G401.6 (cell line): ENCODE measurements at regions not wholly inside any gene's neighbourhood (a gene's known extent, or its start where the extent isn't known, plus 50 kb on each side); places are given as distances from the start of the nearest gene placed in this dataset.
"Not testable (repeated sequence)": the region's sequence is repeated elsewhere in the genome, so short reads cannot be mapped to it uniquely, and the experiment has no call there.

Experiments used
- FAIRE-seq: peaks from 2 replicates; lab custom pipeline; 2012; peaks lifted over from hg19 to GRCh38; lab: Jason Lieb, UNC

DNA sequence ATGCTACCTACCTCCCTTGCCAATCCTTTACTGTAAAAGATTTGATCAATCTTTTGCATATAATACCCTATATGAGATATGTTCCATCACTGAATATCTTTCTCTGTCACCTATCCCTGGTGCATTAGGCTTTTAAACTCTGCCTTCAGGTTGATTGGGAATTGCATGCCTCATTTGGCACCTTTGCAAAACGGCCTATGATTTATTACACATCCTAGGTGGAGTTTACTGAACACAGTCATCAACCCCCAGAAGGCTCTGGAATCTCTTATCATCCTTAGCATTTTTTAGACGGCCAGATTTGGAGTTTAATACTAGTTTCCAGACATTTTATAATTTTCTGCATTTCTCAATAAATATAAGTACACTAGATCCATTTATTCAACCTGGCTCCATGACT lies 448.4 kb upstream of the SLC10A2 start:
- FAIRE-seq, result no peak

DNA sequence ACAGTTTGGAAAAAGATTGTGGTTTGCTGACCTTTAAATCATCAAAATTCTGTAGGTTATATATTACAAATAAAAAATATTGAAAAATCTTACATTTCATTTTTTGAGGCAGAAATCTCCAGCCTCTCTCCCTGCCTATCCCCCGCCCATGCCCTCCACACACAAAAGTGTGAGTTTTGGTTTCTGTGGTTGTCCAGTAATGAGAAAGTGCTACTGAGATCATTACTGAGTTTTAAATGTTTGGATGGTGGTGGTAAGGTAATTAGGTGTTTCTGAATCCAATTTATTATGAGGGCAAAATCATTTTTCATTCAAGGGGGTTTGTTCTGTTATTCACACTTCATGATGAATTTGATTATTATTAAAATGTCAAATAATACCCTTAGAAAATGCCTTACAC lies 448.0 kb upstream of the SLC10A2 start:
- no peak for FAIRE-seq

GRCh38 chr13:103510007-103510535 lies 443.9 kb upstream of the SLC10A2 start:
- no peak for FAIRE-seq

DNA sequence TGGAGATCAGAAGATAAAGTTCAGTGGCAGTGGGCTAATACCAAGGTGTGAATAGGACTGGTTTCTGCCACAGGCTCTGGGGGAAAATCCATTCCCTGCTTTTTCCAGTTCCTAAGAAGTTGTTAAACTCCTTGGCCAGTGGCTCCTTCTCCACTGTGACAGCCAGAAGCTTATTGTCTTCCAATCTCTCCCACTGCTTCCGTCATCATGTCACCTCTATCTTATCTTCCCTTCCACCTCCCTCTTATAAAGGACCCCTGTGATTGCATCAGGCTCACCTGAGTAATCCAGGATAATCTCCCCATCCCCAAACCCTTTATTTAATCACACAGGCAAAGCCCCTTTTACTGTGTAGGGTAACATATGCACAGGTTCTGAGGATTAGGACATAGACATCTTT lies 431.2 kb upstream of the SLC10A2 start:
- FAIRE-seq, result no peak

DNA sequence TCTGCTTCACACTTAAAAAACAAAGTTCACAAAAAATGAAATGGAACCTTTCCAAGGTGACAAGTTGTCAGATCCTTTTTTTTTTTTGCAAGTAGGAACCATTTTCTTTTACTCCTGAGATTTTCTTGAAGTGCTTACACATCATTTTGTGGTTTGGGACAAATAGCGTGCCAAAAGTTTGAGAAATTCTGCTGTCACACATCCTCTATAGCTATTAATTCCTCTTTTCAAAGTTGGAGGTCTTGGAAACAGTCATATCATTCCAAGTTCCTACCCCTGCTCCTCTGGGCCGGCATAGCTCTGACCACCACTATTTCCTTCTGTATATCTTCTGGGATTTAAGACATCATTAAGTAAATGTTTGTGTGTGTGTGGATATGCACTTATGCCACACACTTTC lies 421.6 kb upstream of the SLC10A2 start:
- FAIRE-seq, result no peak

- no peak for FAIRE-seq
Measured at GRCh38 chr13:103473081-103473480, 406.9 kb upstream of the SLC10A2 start.

GRCh38 chr13:103471896-103472295 lies 405.7 kb upstream of the SLC10A2 start:
- FAIRE-seq, result no peak

- no peak for FAIRE-seq
Measured at GRCh38 chr13:103469771-103470170, 403.6 kb upstream of the SLC10A2 start.

- no peak for FAIRE-seq
Measured at GRCh38 chr13:103466761-103467160, 400.5 kb upstream of the SLC10A2 start.

DNA sequence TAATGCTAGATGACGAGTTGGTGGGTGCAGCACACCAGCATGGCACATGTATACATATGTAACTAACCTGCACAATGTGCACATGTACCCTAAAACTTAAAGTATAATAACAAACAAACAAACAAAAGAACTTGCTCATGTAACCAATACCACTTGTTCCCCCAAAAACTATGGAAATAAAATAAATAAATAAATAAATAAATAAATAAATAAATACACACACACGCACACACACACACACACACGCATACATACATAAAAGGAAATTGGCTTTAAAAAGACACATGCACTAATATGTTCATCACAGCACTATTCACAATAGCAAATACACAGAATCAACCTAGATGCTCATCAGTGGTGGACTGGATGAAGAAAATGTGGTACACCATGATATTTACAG lies 394.0 kb upstream of the SLC10A2 start:
- not testable (repeated sequence) for FAIRE-seq

DNA sequence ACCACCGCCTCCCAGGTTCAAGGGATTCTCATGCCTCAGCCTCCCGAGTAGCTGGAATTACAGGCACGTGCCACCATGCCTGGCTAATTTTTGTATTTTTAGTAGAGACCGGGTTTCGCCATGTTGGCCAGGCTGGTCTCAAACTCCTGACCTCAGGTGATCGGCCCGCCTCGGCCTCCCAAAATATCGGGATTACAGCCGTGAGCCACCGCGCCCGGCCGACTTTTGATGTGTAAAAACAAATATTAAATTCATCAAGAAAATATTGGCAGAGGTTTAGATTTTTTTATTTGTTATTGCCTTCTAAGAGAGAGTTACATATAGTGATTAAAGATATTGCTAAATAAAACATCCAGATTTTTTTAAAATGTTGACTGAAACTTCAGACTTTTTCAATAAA lies 390.8 kb upstream of the SLC10A2 start:
- not testable (repeated sequence) for FAIRE-seq

- no peak for FAIRE-seq
Measured at GRCh38 chr13:103451656-103452055, 385.4 kb upstream of the SLC10A2 start.

DNA sequence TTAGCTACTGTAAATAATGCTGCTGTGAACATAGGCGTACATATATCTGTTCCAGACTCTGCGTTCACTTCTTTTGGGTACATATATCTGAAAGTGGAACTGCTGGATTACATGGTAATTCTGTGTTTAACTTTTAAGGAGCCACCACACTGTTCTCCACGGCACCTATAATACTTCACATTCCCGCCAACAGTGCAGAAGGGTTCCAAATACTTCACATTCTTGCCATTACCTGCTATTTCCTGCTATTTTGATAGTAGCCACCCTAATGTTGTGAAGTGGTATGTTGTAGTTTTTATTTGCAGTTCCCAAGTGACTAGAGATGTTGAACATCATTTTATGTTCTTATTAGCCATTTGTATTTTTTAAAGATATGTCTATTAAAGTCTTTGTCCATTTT lies 377.4 kb upstream of the SLC10A2 start:
- FAIRE-seq, result no peak

GRCh38 chr13:103437651-103438050 lies 371.4 kb upstream of the SLC10A2 start:
- FAIRE-seq, result no peak

GRCh38 chr13:103436057-103436654 lies 369.9 kb upstream of the SLC10A2 start:
- FAIRE-seq, result no peak

- no peak for FAIRE-seq
Measured at GRCh38 chr13:103431856-103432255, 365.6 kb upstream of the SLC10A2 start.

GRCh38 chr13:103430368-103430767 lies 364.2 kb upstream of the SLC10A2 start:
- no peak for FAIRE-seq

DNA sequence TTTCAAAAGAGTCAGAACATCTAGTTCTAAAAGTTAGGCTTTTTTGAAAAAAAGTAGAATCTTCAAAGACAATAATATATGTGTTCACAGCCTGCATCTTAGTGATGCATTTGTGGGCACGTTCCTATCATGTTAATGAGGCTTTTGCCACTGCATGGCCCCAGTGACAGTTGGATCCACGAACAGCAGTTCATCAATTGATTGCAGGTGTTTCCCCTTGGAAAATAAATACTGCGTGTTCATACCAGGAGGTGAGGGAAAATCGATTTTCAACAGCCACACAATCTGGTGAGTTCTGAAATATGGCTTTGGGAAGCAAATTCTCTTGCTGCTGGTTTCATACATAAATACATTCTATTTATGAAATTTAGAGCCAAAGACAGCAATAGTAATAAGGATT lies 343.8 kb upstream of the SLC10A2 start:
- FAIRE-seq, result no peak

DNA sequence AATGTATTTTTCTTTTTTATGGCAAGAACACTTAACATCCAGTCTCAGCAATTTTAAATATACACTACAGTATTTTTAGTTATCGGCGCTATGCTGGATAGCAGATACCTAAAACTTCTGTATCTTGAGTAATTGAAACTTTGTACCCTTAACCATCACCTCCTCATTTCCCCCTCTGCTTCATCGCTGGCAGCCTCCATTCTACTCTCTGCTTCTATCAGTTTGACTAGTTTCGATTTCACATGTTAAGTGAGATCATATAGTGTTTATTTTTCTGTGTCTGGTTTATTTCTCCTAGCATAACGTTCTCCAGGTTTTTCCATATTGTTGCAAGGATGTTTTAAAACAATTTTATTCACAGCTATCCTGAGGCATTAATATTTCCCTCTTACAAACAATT lies 340.8 kb upstream of the SLC10A2 start:
- no peak for FAIRE-seq

DNA sequence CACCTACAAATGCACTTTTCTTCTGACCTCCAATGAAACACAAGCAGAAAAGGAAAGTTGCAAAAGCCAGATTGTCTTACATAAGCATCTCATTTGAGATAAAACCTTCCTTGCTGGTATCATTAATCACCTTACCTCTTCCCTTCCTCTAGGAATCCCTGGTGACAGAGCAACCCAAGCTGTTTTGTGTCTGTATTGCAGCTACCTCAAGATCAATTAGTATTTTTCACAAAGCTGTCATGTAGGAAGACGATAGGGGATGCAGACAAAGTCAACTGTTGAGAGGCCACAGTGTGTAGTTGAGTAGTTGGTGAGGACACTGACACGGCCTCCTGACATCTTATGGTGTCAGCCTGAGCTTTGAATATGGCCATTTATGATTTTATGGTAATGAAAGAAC lies 339.1 kb upstream of the SLC10A2 start:
- no peak for FAIRE-seq

DNA sequence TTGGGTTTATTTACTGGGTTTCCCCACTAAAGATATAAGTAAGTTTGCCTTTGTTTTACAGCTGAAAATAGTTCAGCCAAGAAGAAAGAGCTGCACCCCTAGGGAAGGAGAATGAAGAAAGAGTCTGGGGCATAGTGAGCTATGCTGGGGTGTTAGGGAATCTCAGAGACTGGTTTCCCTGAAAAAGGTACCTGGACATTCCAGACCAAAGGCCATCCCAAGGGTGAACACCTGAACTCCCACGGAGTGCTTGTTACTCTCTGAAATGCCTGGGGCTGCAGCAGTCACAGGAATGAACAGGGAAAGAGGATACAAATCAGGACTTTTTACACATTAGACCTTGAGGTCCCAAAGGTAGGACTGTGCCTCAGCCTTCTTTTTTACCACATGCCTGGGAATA lies 337.6 kb upstream of the SLC10A2 start:
- no peak for FAIRE-seq

DNA sequence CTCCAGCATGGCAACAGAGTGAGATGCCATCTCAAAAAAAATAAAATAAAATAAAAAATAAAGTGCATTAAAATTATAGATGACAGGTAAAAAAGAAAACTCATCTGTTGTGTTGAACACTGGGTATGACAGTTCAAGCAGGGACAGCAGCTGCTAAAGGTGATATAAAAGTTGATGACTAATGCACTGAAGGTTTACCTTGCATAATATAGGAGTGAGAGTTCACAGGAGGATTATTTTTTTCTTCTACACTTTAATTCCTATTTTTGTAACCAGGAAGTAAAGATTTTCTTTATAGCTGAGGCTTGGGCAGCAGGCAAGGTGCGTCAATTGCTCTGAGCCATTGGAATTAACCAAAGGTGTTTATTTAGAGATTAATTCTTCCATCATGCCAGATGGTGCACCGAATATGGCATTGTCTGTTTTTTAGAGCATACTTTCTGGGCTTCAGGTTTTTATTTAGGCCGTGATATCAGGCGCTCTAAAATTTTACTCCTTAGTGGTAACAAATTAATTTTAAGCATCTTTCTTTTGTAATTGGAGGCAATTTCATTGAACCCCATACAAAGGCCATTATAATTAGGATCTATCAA lies 337.0 kb upstream of the SLC10A2 start:
- no peak for FAIRE-seq

DNA sequence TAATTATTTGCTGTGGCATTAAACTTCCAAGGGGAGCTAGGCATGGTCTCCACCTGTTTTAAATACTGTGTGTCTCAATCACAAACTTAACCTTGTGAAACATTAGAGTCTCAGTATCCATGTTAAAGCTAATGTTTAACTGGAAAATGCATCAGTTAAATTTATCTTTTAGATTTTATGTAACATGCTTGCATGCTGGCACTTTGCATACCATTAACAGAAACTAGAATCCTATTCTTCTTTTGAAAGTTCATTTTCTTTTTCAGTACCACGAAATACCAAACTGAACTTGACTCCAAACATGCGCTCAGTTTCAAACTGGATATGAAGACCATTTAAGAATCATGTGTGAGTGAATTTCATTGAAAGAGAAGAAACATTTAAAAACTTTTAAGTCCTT lies 328.9 kb upstream of the SLC10A2 start:
- FAIRE-seq, result no peak

GRCh38 chr13:103394618-103395017 lies 328.4 kb upstream of the SLC10A2 start:
- FAIRE-seq, result no peak
